GM19455 (cell line): ENCODE measurements at regions not wholly inside any gene's neighbourhood (a gene's known extent, or its start where the extent isn't known, plus 50 kb on each side); places are given as distances from the start of the nearest gene placed in this dataset.

Source experiments
- ATAC-seq: cut with Tn5 transposase; IDR thresholded peaks from one replicate; pipeline ENCODE4 v1.9.1; 2021; ENCODE audit not compliant: unreplicated experiment

- no peak for ATAC-seq
These were observed 78.2 kb upstream of the GPR12 start for GRCh38 chr13:26838821-26839220.

- ATAC-seq, result no peak
These were observed 77.4 kb upstream of the GPR12 start for GRCh38 chr13:26837997-26838396.

- no peak for ATAC-seq
These were observed 76.5 kb upstream of the GPR12 start for GRCh38 chr13:26837102-26837501.

GRCh38 chr13:26836626-26837025 is 76.0 kb upstream of the GPR12 start:
- ATAC-seq, result no peak

GRCh38 chr13:26834646-26835045 is 74.1 kb upstream of the GPR12 start:
- no peak for ATAC-seq

GRCh38 chr13:26831336-26831908 is 70.8 kb upstream of the GPR12 start:
- ATAC-seq, result no peak

GRCh38 chr13:26829716-26830115 is 69.1 kb upstream of the GPR12 start:
- ATAC-seq, result no peak

GRCh38 chr13:26824581-26824980 is 64.0 kb upstream of the GPR12 start:
- ATAC-seq, result no peak

- no peak for ATAC-seq
These were observed 61.6 kb upstream of the GPR12 start for GRCh38 chr13:26822146-26822545.

GRCh38 chr13:26821672-26822071 is 61.1 kb upstream of the GPR12 start:
- ATAC-seq, result no peak

- no peak for ATAC-seq
These were observed 60.3 kb upstream of the GPR12 start for GRCh38 chr13:26820871-26821270.

- ATAC-seq, result no peak
These were observed 58.5 kb upstream of the GPR12 start for GRCh38 chr13:26819046-26819445.

- no peak for ATAC-seq
These were observed 56.3 kb upstream of the GPR12 start for GRCh38 chr13:26816881-26817280.

- ATAC-seq, result no peak
These were observed 53.4 kb upstream of the GPR12 start for GRCh38 chr13:26813980-26814348.

GRCh38 chr13:26813321-26813979 is 52.9 kb upstream of the GPR12 start:
- no peak for ATAC-seq

GRCh38 chr13:26811581-26811980 is 51.0 kb upstream of the GPR12 start:
- no peak for ATAC-seq
